AG04449 (cell line): ENCODE measurements at regions not wholly inside any gene's neighbourhood (a gene's known extent, or its start where the extent isn't known, plus 50 kb on each side); places are given as distances from the start of the nearest gene placed in this dataset.

Experiments
- CTCF ChIA-PET: fragments of 350-600 bp; formaldehyde crosslinking; extraction: SDS; loops from one replicate; lab custom pipeline; 2021; ENCODE audit warnings: antibody characterized with exemption; lab: Yijun Ruan, JAX
- POLR2A ChIA-PET: fragments of 400-600, 350-600 bp; formaldehyde crosslinking; extraction: SDS; loops from one replicate; lab custom pipeline; 2020; ENCODE audit warnings: antibody characterized with exemption, inconsistent platforms; lab: Yijun Ruan, JAX
- DNase-seq: peaks from one replicate; pipeline ENCODE4 v3.0.0-alpha.2; 2010; ENCODE audit warnings: low read depth, low spot score
- H3K4me3 ChIP-seq: 2 replicates; pipeline ENCODE4 v1.5.1; 2011; ENCODE audit warnings: low read depth, mild to moderate bottlenecking, control low read depth, low read length
- TF ChIP-seq, protein P1 (sequence below): IDR thresholded peaks from one replicate; pipeline ENCODE4 v1.5.1; 2011; ENCODE audit warnings: mild to moderate bottlenecking, moderate library complexity, low read length, control low read depth, inconsistent platforms; ENCODE audit not compliant: insufficient read depth; ENCODE audit errors: missing control alignments

DNA sequence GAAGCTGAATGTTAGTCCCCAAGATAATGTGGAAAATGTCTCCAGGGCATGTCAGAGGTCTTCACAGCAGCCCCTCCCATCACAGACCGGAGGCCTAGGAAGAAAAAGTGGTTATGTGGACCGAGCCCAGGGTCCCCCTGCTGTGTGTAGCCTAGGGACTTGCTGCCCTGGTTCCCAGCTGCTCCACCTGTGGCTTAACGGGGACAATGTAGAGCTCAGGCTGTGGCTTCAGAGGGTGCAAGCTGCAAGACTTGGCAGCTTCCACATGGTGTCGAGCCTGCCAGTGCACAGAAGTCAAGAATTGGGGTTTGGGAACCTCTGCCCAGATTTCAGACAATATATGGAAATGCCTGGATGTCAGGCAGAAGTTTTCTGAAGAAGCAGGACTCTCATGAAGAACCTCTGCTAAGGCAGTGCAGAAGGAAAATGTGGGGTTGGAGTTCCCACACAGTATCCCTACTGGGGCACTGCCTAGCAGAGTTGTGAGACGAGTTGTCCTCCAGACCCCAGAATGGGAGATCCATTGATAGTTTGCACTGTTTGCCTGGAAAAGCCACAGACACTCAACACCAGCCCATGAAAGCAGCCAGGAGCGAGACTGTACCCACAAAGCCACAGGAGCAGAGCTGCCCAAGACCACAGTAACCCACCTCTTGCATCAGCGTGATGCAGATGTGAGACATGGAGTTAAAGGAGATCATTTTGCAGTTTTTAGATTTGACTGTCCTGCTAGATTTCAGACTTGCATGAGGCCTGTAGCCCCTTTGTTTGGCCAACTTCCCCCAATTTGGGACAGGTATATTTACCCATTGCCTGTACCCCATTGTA is 204.9 kb downstream of the MRPL39 start:
- POLR2A ChIA-PET = no interaction called here
- no peak overlapping the region for H3K4me3 ChIP-seq
- no peak for DNase-seq
- CTCF ChIA-PET = no interaction called here
- TF ChIP-seq, protein P1, sequence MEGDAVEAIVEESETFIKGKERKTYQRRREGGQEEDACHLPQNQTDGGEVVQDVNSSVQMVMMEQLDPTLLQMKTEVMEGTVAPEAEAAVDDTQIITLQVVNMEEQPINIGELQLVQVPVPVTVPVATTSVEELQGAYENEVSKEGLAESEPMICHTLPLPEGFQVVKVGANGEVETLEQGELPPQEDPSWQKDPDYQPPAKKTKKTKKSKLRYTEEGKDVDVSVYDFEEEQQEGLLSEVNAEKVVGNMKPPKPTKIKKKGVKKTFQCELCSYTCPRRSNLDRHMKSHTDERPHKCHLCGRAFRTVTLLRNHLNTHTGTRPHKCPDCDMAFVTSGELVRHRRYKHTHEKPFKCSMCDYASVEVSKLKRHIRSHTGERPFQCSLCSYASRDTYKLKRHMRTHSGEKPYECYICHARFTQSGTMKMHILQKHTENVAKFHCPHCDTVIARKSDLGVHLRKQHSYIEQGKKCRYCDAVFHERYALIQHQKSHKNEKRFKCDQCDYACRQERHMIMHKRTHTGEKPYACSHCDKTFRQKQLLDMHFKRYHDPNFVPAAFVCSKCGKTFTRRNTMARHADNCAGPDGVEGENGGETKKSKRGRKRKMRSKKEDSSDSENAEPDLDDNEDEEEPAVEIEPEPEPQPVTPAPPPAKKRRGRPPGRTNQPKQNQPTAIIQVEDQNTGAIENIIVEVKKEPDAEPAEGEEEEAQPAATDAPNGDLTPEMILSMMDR = no peak

DNA sequence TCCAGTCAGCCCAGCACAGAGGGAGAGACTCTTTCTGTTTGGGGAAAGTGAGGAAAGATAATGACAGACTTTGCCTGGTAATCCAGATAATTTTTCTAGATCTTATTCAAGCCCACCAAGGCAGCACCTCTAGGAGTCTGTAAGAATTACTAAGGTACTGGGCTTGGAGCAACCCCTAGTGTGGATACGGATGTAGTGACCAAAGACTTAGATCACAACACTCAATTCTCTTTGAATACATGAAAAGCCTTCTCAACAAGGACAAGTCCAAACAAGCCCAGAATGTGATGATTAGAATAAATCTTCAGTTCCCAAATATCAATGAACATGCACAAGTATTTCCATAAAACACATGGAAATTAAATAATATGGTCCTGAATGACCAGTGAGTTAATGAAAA is 206.9 kb downstream of the MRPL39 start:
- DNase-seq = no peak
- POLR2A ChIA-PET = no interaction called here
- CTCF ChIA-PET = interaction anchor here (1.0 to 1.3 kb wide), 3 partner anchors 10 to 158 kb away, joined by 3 to 4 read pairs (median 4); no protein-coding TSS in a partner anchor
- no peak overlapping the region for H3K4me3 ChIP-seq
- TF ChIP-seq, protein P1 = no peak

DNA sequence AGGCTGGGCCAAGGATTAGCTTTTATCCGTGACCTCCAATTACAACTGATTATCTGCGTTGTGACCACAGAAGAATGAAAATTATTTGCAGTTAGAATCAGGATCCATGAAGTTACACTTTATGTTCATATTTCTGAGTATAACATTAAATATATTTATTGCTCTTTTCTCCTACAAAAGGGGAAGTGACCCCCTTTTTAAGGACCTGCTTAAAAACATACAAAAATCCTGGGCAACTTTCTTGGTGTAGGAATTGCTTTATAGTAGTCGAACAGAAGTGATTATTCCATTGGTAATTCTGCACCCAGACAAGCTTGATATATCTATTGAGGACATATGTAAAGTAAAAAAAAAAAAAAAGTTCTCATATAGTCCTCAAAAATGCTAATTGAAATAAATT is 208.7 kb downstream of the MRPL39 start:
- no peak overlapping the region for H3K4me3 ChIP-seq
- CTCF ChIA-PET = interaction anchor here (1.8 kb wide), 1 partner anchor 12 kb away, joined by 8 read pairs; no protein-coding TSS in a partner anchor
- no peak for DNase-seq
- POLR2A ChIA-PET = no interaction called here
- TF ChIP-seq, protein P1 = no peak

DNA sequence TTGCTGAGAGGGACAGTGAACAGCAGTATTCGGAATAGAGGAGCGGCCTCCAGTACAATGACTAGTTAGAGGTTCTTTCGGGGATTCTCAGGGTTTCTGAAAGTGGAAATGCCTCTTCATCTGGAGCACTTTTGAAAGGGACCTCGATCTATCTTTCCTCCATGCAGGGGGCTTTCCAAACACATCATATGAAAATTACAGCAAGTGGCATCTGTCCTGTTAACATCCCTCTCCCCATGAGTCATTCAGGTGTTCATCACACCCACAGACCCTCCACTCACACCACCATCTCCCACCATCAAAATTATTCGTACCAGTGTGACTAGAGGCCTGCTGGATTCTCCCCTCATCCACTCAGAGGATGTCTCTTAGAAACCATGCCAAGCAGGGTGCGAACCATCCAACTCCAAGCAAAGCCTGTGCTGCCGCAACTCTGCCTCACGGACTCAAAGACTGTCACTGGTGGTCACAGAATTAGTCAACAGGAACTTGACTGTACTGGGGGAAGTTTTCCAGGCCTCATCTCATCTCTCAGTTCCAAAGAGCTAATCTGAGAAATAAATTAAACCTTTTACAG is 211.1 kb downstream of the MRPL39 start:
- ChIA-PET CTCF (interaction anchor here (0.6 kb wide), 1 partner anchor 14 kb away, joined by 3 read pairs; no protein-coding TSS in a partner anchor), POLR2A (no interaction called here)
- H3K4me3 ChIP-seq = no peak overlapping the region
- DNase-seq = no peak
- TF ChIP-seq, protein P1 = no peak

DNA sequence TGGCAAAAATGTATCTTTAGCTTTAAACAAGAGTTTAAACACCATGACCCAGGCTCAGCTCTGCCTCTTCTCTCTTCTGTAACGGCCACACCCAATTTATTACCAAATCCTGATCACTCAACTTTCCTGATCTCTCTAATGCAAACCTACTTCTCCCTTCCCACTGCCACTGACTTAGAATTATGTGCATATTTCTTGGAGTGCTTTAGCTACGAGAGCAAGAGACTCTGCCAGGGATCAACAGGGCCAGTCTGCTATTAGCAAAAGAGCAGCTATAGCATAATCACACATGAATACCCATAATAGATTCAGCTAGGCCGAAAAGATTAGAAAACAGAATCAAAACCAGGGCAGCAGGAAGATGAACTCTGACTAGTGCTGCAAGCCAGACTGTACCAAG is 215.5 kb downstream of the MRPL39 start:
- TF ChIP-seq, protein P1 = no peak
- POLR2A ChIA-PET = no interaction called here
- CTCF ChIA-PET = interaction anchor here (1.6 to 13.8 kb wide), 2 partner anchors 42 to 78 kb away, joined by 3 to 175 read pairs; no protein-coding TSS in a partner anchor
- no peak for DNase-seq
- no peak overlapping the region for H3K4me3 ChIP-seq

DNA sequence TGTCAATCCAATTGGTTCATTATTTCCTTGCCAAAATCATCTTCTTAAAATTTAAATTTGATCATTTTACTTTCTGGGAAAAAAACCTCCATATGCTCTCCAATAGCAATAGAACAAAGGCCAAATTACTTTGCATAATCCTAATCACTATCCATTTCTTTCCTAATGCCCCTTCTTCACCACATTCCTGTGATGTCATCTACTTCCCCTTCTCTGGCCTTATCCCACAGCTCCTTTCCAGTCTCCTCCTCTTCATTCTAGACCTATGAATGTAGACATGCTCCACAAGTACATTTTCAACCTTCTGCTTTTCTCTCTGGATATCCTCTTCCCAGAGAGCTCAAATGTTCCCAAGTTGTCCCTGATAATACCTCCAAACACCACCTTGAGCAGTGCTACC is 216.6 kb downstream of the MRPL39 start:
- ChIA-PET CTCF (interaction anchor here (0.9 to 13.8 kb wide), 3 partner anchors 9 to 495 kb away, joined by 3 to 175 read pairs (median 4); no protein-coding TSS in a partner anchor), POLR2A (no interaction called here)
- no peak overlapping the region for H3K4me3 ChIP-seq
- DNase-seq = no peak
- TF ChIP-seq, protein P1 = no peak
